Tibial nerve (tissue), 4 donors: ENCODE measurements at regions not wholly inside any gene's neighbourhood (a gene's known extent, or its start where the extent isn't known, plus 50 kb on each side); places are given as distances from the start of the nearest gene placed in this dataset.

Experiments used
- DNase-seq, 2 donors: peaks; one replicate each; pipeline ENCODE4 v3.0.0-alpha.2; 2019; ENCODE audit warnings: low spot score in 2 of 2
- H3K27ac ChIP-seq, 4 donors: fragments of 200-600 bp; sonication (generic) in 3 of 4; one replicate each; pipeline ENCODE4 v1.5.1; 2017 to 2019; ENCODE audit warnings: mild to moderate bottlenecking in 1 of 4
- H3K27me3 ChIP-seq, 2 donors: fragments of 200-600 bp; sonication (generic) in 1 of 2; one replicate each; pipeline versions ENCODE4 v1.5.1 to v1.6.0; 2017 to 2019
- H3K36me3 ChIP-seq, 3 donors: fragments of 200-600 bp; sonication (generic); one replicate each; pipeline ENCODE4 v1.5.1; 2018 to 2019
- H3K4me1 ChIP-seq, 4 donors: fragments of 200-600 bp; sonication (generic) in 3 of 4; one replicate each; pipeline ENCODE4 v1.5.1; 2017 to 2019
- H3K4me3 ChIP-seq, 4 donors: fragments of 200-600 bp; sonication (generic) in 3 of 4; one replicate each; pipeline ENCODE4 v1.5.1; 2017 to 2019; ENCODE audit warnings: mild to moderate bottlenecking in 1 of 4, moderate library complexity in 1 of 4
- H3K9me3 ChIP-seq, 4 donors: fragments of 200-600 bp; sonication (generic) in 3 of 4; one replicate each; pipeline ENCODE4 v1.5.1; 2017 to 2019
- CTCF ChIP-seq, 5 experiments: fragments of 200-600 bp in 3 of 5; fragments of 450-650 bp in 2 of 5; sonication (generic) in 3 of 5; IDR thresholded peaks; one replicate each; pipeline ENCODE4 v1.5.1; 2016 to 2019; ENCODE audit warnings: antibody characterized with exemption in 5 of 5, mild to moderate bottlenecking in 3 of 5, moderate library complexity in 2 of 5
- EP300 ChIP-seq, 2 donors: sonication (generic); formaldehyde crosslinking; IDR thresholded peaks; one replicate each; pipeline ENCODE4 v1.6.1; 2017; ENCODE audit warnings: antibody characterized with exemption in 2 of 2, mild to moderate bottlenecking in 1 of 2
- POLR2A ChIP-seq, 2 donors: fragments of 450-650 bp; IDR thresholded peaks; one replicate each; pipeline ENCODE4 v1.6.1; 2017; ENCODE audit warnings: antibody characterized with exemption in 2 of 2, mild to moderate bottlenecking in 2 of 2, moderate library complexity in 2 of 2
- WGBS, 2 donors: methylation state at CpG; one replicate each; pipeline ENCODE4 v1.1.5; 2018; 5-methylcytosine and 5-hydroxymethylcytosine counted together

GRCh38 chr4:20318001-20318908, 66.5 kb downstream of the SLIT2 start:
- Histone ChIP-seq H3K9me3 (no peaks in the 10 kb centered on the region), H3K27ac (peak overlapping the region; percentile 52 to 85 (median 70)), H3K4me3 (peak overlapping the region in 3 of 4 donors; percentile 5 to 24 (median 5))

GRCh38 chr4:20318909-20319277, 67.2 kb downstream of the SLIT2 start:
- TF ChIP-seq EP300 (IDR thresholded peaks at IDR 0.05) (no peak), CTCF (IDR thresholded peaks at IDR 0.05) (no peak), POLR2A (IDR thresholded peaks at IDR 0.05) (no peak)
- H3K4me1 ChIP-seq, result peaks cover 0 to 40% (median 17%) of the 10 kb centered on the region in 4 donors
- DNase-seq, result no peak

More at GRCh38 chr4:20318001-20318908, 66.5 kb downstream of the SLIT2 start:
- H3K4me1 ChIP-seq, result peaks cover 0 to 40% (median 17%) of the 10 kb centered on the region in 4 donors
- no peak for TF ChIP-seq CTCF (IDR thresholded peaks at IDR 0.05)
- no peak for TF ChIP-seq EP300 (IDR thresholded peaks at IDR 0.05)
- no peak for TF ChIP-seq POLR2A (IDR thresholded peaks at IDR 0.05)
- no peak for DNase-seq
- no peaks in the 10 kb centered on the region for H3K27me3 ChIP-seq
- 28 to 45% methylated on average over 8 of the region's 8 CpGs for WGBS, 2 donors
- H3K36me3 ChIP-seq, result no peaks in the 10 kb centered on the region

GRCh38 chr4:20319825-20320612, 68.3 kb downstream of the SLIT2 start:
- Histone ChIP-seq H3K4me3 (no peak overlapping the region), H3K36me3 (no peaks in the 10 kb centered on the region), H3K27ac (peak overlapping the region; percentile 66 to 85 (median 70)), H3K9me3 (no peaks in the 10 kb centered on the region), H3K27me3 (no peaks in the 10 kb centered on the region), H3K4me1 (peaks cover 0 to 45% (median 17%) of the 10 kb centered on the region in 4 donors)
- no peak for TF ChIP-seq POLR2A (IDR thresholded peaks at IDR 0.05)
- no peak for TF ChIP-seq CTCF (IDR thresholded peaks at IDR 0.05)
- WGBS, 2 donors, result 40 to 51% methylated on average over 6 of the region's 6 CpGs
- no peak for DNase-seq

More at GRCh38 chr4:20318909-20319277, 67.2 kb downstream of the SLIT2 start:
- WGBS, 2 donors, result 55 to 62% methylated on average over 1 of the region's 1 CpG
- peak overlapping the region; percentile 52 to 85 (median 70) for H3K27ac ChIP-seq
- H3K9me3 ChIP-seq, result no peaks in the 10 kb centered on the region
- H3K27me3 ChIP-seq, result no peaks in the 10 kb centered on the region
- H3K4me3 ChIP-seq, result no peak overlapping the region
- no peaks in the 10 kb centered on the region for H3K36me3 ChIP-seq

- peaks cover 0 to 40% (median 12%) of the 10 kb centered on the region in 4 donors for H3K4me1 ChIP-seq
- peak overlapping the region in 2 of 4 donors; percentile 27 to 52 for H3K27ac ChIP-seq
- no peaks in the 10 kb centered on the region for H3K36me3 ChIP-seq
- no peak overlapping the region for H3K4me3 ChIP-seq
- no peaks in the 10 kb centered on the region for H3K9me3 ChIP-seq
- TF ChIP-seq EP300 (IDR thresholded peaks at IDR 0.05) (no peak), POLR2A (IDR thresholded peaks at IDR 0.05) (no peak), CTCF (IDR thresholded peaks at IDR 0.05) (no peak)
- no peaks in the 10 kb centered on the region for H3K27me3 ChIP-seq
- DNase-seq, result no peak
- 84 to 85% methylated on average over 6 of the region's 6 CpGs for WGBS, 2 donors
Observed at GRCh38 chr4:20323991-20324390, 72.3 kb downstream of the SLIT2 start.
